HL-60 (cell line): ENCODE measurements at regions not wholly inside any gene's neighbourhood (a gene's known extent, or its start where the extent isn't known, plus 50 kb on each side); places are given as distances from the start of the nearest gene placed in this dataset.

Experiments used
- DNase-seq, 2 experiments: peaks; one replicate each; pipeline ENCODE4 v3.0.0-alpha.2; 2010 to 2020; ENCODE audit warnings: low read depth in 1 of 2, low spot score in 1 of 2
- H3K27ac ChIP-seq: fragments of 250-450 bp; sonication (Bioruptor Pico); replicated peaks from 2 replicates; pipeline ENCODE4 v1.5.1; 2020; ENCODE audit warnings: mild to moderate bottlenecking, moderate library complexity
- H3K27me3 ChIP-seq: fragments of 250-450 bp; sonication (Bioruptor Pico); 2 replicates; pipeline ENCODE4 v1.5.1; 2021; ENCODE audit warnings: mild to moderate bottlenecking, moderate library complexity; ENCODE audit not compliant: insufficient read depth, poor library complexity, severe bottlenecking
- H3K4me3 ChIP-seq: replicated peaks from 2 replicates; pipeline ENCODE4 v1.5.1; 2011; ENCODE audit warnings: mild to moderate bottlenecking, control low read depth, low read length; ENCODE audit not compliant: insufficient read depth
- GABPA ChIP-seq: IDR thresholded peaks from 2 replicates; pipeline ENCODE4 v1.6.1; 2012; ENCODE audit warnings: low read depth
- POLR2AphosphoS5 ChIP-seq: IDR thresholded peaks from 2 replicates; pipeline ENCODE4 v1.6.1; 2012; ENCODE audit warnings: low read depth
- SPI1 ChIP-seq: IDR thresholded peaks from 2 replicates; pipeline ENCODE4 v1.6.1; 2012; ENCODE audit warnings: low read depth, mild to moderate bottlenecking, borderline replicate concordance
- TF ChIP-seq, protein P1 (sequence below): IDR thresholded peaks from one replicate; pipeline ENCODE4 v1.5.1; 2011; ENCODE audit warnings: low read length, control low read depth, inconsistent platforms; ENCODE audit not compliant: insufficient read depth
- TF ChIP-seq, protein P2 (sequence below): IDR thresholded peaks from 2 replicates; pipeline ENCODE4 v1.6.1; 2012; ENCODE audit warnings: low read depth; ENCODE audit not compliant: insufficient replicate concordance

DNA sequence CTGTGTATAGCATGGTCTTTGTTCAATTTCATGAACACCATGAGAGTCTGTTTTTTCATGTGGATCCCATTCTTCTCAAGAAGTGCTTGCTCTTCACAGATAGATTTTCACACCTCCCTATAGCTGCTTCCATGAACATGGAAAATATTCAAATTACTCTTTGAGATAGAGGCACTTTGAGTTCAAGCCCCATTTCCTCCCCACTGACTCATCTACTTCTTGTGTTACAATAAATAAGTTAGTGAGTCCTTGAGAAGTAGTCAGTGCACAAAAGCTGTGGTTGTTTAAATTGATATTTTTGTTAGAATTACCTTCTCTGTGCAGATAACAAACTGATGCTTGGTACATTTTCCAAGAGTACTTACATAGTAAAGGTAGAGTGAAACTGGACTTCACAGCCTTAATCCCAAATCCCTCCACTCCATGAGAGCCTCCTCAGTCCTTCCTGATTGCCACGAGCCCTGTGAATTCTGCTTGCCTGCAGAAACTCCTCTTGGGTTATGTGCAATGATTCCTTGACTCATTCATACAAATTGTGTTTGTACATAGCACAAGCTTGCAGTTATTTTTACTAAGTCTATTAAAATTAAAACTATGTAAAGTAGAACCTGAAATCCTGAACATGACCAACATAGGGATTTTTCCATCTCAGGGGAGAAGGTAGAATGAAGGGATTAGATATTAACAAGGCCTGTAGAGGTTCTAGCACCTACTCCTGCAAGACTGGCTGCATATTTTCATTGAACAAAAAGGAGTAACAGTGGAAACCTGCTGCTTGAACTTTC, 496.2 kb downstream of the TNS3 start:
- H3K4me3 ChIP-seq: no peak overlapping the region
- no peak for DNase-seq
- no peak for TF ChIP-seq GABPA
- TF ChIP-seq POLR2AphosphoS5: no peak
- no peak for TF ChIP-seq SPI1
- TF ChIP-seq, protein P1, sequence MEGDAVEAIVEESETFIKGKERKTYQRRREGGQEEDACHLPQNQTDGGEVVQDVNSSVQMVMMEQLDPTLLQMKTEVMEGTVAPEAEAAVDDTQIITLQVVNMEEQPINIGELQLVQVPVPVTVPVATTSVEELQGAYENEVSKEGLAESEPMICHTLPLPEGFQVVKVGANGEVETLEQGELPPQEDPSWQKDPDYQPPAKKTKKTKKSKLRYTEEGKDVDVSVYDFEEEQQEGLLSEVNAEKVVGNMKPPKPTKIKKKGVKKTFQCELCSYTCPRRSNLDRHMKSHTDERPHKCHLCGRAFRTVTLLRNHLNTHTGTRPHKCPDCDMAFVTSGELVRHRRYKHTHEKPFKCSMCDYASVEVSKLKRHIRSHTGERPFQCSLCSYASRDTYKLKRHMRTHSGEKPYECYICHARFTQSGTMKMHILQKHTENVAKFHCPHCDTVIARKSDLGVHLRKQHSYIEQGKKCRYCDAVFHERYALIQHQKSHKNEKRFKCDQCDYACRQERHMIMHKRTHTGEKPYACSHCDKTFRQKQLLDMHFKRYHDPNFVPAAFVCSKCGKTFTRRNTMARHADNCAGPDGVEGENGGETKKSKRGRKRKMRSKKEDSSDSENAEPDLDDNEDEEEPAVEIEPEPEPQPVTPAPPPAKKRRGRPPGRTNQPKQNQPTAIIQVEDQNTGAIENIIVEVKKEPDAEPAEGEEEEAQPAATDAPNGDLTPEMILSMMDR: no peak
- TF ChIP-seq, protein P2, sequence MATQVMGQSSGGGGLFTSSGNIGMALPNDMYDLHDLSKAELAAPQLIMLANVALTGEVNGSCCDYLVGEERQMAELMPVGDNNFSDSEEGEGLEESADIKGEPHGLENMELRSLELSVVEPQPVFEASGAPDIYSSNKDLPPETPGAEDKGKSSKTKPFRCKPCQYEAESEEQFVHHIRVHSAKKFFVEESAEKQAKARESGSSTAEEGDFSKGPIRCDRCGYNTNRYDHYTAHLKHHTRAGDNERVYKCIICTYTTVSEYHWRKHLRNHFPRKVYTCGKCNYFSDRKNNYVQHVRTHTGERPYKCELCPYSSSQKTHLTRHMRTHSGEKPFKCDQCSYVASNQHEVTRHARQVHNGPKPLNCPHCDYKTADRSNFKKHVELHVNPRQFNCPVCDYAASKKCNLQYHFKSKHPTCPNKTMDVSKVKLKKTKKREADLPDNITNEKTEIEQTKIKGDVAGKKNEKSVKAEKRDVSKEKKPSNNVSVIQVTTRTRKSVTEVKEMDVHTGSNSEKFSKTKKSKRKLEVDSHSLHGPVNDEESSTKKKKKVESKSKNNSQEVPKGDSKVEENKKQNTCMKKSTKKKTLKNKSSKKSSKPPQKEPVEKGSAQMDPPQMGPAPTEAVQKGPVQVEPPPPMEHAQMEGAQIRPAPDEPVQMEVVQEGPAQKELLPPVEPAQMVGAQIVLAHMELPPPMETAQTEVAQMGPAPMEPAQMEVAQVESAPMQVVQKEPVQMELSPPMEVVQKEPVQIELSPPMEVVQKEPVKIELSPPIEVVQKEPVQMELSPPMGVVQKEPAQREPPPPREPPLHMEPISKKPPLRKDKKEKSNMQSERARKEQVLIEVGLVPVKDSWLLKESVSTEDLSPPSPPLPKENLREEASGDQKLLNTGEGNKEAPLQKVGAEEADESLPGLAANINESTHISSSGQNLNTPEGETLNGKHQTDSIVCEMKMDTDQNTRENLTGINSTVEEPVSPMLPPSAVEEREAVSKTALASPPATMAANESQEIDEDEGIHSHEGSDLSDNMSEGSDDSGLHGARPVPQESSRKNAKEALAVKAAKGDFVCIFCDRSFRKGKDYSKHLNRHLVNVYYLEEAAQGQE: no peak

GRCh38 chr7:47083476-47084250, 498.2 kb downstream of the TNS3 start:
- H3K4me3 ChIP-seq: no peak overlapping the region
- no peak for TF ChIP-seq POLR2AphosphoS5
- TF ChIP-seq, protein P1: no peak
- TF ChIP-seq SPI1: no peak
- TF ChIP-seq, protein P2: no peak
- no peak for TF ChIP-seq GABPA
- DNase-seq: no peak

More for the DNA sequence above, 496.2 kb downstream of the TNS3 start:
- Histone ChIP-seq H3K27ac (no peak overlapping the region), H3K27me3 (no peaks in the 10 kb centered on the region)

DNA sequence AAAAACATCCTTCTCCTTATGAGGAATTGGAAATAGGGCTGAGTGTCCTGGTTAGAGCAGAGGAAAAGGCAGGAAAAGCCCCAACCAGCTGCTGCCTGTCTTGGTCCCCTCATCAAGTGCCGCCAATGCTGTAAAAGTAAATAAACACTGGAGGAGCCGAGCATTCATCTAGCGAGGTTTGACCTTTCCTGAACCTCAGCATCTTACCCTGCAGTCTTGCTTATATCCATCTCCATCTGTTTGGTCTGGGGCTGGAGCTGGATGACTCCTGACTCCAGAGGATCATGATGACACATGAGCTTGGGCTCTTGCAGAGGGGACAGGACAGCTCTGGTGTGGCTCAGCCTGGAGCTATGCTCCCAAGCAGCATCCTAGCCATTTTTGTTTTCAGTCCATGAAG, 501.1 kb downstream of the TNS3 start:
- no peak for TF ChIP-seq SPI1
- no peak for TF ChIP-seq GABPA
- no peak for TF ChIP-seq POLR2AphosphoS5
- TF ChIP-seq, protein P1: no peak
- TF ChIP-seq, protein P2: no peak
- H3K27ac ChIP-seq: no peak overlapping the region
- no peak overlapping the region for H3K4me3 ChIP-seq
- DNase-seq: no peak
- no peaks in the 10 kb centered on the region for H3K27me3 ChIP-seq

More at GRCh38 chr7:47083476-47084250, 498.2 kb downstream of the TNS3 start:
- Histone ChIP-seq H3K27ac (no peak overlapping the region), H3K27me3 (no peaks in the 10 kb centered on the region)
